NCI-H526 treated with DMSO at 0.1 percent for 48 hours (cell line): ENCODE measurements at regions not wholly inside any gene's neighbourhood (a gene's known extent, or its start where the extent isn't known, plus 50 kb on each side); places are given as distances from the start of the nearest gene placed in this dataset.

Experiments
- DNase-seq: peaks from one replicate; lab custom pipeline; 2025; lab: John Stamatoyannopoulos, UW

DNA sequence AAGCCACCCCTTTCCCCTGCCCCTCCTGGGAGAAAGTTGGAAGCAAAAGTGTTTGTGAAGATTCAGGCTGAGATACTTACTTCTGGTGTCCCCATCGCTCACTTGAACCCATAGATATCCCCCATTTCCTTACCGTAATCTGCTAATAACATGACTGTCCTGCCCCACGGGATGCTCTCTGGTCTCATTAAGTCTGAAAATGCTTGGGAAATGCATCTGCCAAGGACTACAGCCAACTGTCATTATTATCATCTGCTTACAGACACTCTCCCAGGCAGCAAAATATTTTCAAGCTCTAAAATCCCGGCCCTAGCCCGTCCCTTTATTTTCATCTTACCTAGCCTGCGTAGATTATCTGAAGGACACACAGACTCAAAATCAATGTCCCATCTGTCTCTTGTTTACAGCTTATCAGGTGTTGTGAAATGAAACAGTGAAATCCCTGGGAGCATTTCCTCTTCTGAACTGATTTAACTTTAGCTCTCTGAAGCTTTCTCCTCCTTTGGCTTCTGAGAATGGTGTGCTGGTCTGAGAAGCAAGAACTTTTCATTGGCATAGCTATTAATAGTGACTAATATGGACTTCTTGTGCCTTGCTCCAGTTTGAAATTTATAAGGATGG is 126.9 kb upstream of the OSMR start:
- no peak for DNase-seq

GRCh38 chr5:38719403-38719802 is 126.4 kb upstream of the OSMR start:
- DNase-seq = no peak

- no peak for DNase-seq
Observed at GRCh38 chr5:38719916-38720315, 125.9 kb upstream of the OSMR start.

DNA sequence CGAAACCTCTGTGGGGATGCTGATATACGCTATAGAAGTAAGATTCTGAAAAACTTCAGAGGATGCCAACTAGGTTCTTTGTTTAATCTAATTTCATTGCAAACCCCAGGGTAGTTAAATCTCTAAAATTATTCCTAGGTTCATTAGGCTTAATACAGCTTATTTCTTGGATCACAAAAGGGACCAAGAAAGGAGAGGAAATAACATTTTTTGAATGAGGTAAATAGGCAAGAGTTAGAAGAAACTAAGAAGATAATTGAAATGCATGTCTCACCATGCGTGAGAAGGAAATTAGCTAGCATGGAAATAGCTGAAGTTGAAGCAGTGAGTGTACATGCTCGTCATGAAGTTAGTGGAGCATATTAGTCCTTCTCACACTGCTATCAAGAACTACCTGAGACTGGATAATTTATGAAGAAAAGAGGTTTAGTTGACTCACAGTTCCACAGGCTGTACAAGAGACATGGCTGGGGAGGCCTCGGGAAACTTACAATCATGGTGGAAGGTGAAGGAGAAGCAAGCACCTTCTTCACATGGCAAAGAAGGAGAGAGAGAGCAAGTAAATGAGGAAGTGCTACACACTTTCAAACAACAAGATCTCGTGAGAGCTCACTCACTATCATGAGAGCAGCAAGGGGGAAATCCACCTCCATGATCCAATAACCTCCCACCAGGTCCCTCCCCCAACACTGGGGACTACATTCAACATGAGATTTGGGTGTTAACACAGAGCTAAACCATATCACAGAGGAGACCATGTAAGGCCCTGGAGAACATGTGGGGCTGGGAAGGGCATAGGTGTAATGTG is 125.1 kb upstream of the OSMR start:
- DNase-seq = no peak

DNA sequence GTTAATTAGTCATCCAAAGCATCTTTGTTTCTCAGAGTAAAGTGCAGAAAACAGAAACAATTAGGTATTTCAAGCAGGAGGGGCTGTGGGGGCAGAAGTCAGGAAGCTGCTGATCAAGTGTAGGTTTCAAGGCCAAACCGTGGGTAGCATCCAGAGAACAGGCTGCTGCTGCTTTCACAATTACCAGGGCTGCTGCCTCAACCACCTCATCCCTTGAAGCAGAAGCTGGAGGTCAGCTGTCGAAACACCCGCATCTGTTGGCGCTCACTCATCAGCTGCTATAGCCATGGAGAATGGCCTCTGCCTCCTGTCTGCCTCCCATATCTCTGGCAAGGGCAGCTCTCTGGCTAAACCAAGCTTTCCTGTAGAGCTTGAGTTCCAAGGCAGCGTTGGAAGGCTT is 122.9 kb upstream of the OSMR start:
- no peak for DNase-seq

DNA sequence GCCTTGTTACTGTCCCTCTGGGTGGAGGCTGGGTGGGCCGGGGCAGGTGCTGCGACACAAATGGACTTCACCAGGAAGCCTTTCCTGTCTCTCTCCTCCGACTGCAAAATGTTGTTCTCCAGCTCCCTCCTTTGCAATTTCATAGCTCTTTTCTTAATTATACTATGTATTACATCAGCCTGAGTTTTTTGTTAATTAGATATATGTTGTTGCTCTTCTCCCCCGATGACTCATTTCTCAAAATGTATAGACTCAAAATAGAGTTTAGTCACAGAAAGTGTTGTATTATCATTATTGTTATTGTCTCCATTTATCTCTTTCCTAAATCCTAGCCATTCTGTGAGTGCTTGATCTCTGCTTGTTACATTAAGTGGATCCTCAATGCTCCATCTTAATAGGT is 122.4 kb upstream of the OSMR start:
- DNase-seq = no peak

- no peak for DNase-seq
Observed at GRCh38 chr5:38724301-38725030, 121.3 kb upstream of the OSMR start.

GRCh38 chr5:38725371-38725865 is 120.4 kb upstream of the OSMR start:
- no peak for DNase-seq

DNA sequence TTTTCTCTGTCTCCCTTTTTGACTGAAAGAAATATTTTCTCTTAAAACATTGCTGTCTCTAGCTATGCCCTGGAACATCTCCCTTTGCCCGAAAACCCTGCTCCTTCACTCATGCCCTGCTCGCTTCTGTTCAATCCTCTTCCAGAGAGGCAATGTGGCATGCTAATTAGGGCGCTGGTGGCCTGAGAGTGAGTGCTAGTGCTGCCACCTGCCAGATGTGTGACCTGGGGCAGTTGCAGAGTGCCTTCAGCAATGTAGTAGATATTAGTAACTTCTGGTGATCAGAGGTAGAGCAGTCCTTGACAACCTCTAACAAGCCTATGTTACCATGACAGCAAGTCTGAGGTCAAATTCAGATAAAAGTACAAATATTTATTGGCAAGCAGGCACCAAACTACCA is 119.5 kb upstream of the OSMR start:
- no peak for DNase-seq

- no peak for DNase-seq
Observed at GRCh38 chr5:38728029-38728428, 117.8 kb upstream of the OSMR start.

GRCh38 chr5:38731461-38731860 is 114.4 kb upstream of the OSMR start:
- no peak for DNase-seq

- no peak for DNase-seq
Observed at GRCh38 chr5:38734353-38734752, 111.5 kb upstream of the OSMR start.

DNA sequence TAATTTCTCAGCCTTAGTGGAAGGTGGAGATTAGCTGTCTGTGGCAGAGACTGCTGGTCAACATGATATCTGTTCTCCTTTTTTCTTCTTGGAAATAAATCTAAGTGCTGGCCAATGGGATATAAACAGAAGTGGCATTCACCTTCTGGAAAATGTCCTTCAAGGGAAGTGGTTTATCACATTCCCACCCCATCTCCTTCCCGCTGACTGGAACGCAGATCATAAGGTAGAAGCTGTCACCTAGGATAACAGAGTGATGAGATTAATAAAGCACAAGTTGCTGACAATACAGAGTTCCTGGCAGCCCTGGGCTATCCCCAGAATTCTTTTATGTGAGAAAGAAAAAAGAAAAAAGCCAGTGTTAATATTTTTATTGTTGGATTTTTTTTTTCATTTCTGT is 109.7 kb upstream of the OSMR start:
- no peak for DNase-seq

DNA sequence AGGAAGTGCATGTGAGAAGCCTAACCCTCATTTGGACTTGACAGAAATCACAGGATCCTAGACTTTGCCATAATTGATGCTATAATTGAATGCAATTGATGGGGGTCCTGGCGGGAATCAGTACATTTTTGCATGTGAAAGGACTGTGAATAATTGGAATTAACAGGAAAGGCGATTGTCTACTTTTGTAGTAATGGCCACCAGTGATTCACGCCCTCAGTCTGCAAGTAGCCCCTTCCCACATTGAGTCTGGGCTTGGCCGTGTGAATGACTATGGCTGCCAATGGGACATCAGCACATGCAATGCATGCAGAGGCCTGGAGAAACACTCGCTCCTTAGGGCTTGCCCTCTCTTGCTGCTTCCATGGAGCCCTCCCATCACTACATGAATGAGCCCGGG is 107.8 kb upstream of the OSMR start:
- no peak for DNase-seq

GRCh38 chr5:38739011-38739704 is 106.7 kb upstream of the OSMR start:
- no peak for DNase-seq

GRCh38 chr5:38739705-38740045 is 106.1 kb upstream of the OSMR start:
- DNase-seq = no peak

GRCh38 chr5:38742821-38743220 is 103.0 kb upstream of the OSMR start:
- DNase-seq = no peak

GRCh38 chr5:38743562-38743961 is 102.2 kb upstream of the OSMR start:
- no peak for DNase-seq

- no peak for DNase-seq
Observed at GRCh38 chr5:38745836-38746732, 99.7 kb upstream of the OSMR start.

DNA sequence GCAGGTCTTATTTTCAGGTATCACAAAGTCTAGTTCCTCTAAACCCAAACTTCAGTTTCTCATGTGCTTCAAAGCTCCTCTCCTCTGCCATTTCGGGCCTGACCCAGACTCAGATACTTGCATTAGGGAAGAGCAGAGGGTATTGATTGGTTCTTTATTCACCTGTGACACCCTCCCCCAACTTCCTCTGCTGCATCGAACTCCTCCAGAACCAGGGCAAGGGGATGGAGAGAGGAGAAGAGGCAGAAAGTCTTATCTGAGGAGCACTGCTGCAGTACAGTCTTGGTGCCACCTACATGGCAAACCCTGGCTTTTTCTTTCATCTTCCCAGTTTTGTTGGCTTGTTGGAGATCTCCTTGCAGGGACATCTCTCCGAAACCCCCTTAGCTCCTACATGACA is 96.0 kb upstream of the OSMR start:
- DNase-seq = no peak

DNA sequence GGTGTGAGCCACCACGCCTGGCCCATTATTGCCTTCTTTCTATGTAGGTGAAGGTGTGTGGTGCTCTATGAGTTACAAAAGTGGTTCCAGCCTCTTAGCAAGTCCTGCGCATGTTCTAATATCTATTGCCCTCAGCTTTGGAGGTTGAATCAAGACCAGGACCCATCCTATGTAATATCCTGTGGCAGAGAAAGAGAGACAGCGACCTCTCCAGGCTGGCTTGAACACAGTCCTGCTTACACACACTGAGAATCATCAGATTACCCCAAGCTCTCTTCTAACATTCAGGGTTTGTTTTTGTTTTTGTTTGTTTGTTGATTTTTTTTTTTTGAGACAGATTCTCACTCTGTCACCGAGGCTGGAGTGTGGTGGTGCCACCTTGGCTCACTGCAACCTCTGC is 94.7 kb upstream of the OSMR start:
- no peak for DNase-seq
